Mesothelial cell of epicardium (in vitro differentiated cells): ENCODE measurements at regions not wholly inside any gene's neighbourhood (a gene's known extent, or its start where the extent isn't known, plus 50 kb on each side); places are given as distances from the start of the nearest gene placed in this dataset.
"Not testable (repeated sequence)": the region's sequence is repeated elsewhere in the genome, so short reads cannot be mapped to it uniquely, and the experiment has no call there.

Experiments
- DNase-seq, 2 experiments: peaks; one replicate each; pipeline ENCODE4 v3.0.0; 2021; ENCODE audit warnings: low spot score in 2 of 2; ENCODE audit not compliant: unreplicated experiment in 2 of 2
- H3K27ac Mint-ChIP-seq: 2 replicates; pipeline ENCODE4 v1.8.0; 2021; ENCODE audit warnings: mixed read lengths
- H3K27me3 Mint-ChIP-seq: 2 replicates; pipeline ENCODE4 v1.8.0; 2021; ENCODE audit warnings: low read depth, mixed read lengths
- H3K36me3 Mint-ChIP-seq: 2 replicates; pipeline ENCODE4 v1.8.0; 2021; ENCODE audit warnings: mixed read lengths
- H3K4me1 Mint-ChIP-seq: 2 replicates; pipeline ENCODE4 v1.8.0; 2021; ENCODE audit warnings: mixed read lengths
- H3K4me3 Mint-ChIP-seq: 2 replicates; pipeline ENCODE4 v1.8.0; 2021; ENCODE audit warnings: mild to moderate bottlenecking, moderate library complexity, mixed read lengths
- H3K9me3 Mint-ChIP-seq: 2 replicates; pipeline ENCODE4 v1.8.0; 2021; ENCODE audit warnings: mixed read lengths
- TF ChIP-seq, protein P1 (sequence below): fragments of 200-600 bp; sonication (generic); IDR thresholded peaks from one replicate; pipeline ENCODE4 v1.5.0; 2021; ENCODE audit warnings: antibody characterized with exemption; ENCODE audit not compliant: unreplicated experiment

DNA sequence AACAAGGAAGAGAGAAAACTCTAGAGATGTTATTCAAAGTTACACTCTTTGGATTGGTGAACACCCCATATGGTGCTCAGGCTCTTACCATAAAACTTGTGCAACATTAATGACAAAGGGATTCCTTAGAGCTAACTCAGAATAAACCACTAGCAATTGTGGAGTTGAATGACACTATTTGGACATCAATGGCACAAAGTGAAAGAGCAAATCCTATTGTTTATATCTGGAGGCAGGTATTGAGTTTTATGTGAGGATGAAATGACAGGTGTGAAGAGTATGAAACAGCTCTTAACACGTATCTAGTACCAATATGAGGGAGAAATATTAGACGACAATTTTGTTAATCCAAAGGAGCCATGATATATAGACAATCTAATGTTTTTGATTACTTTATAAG, 584.9 kb upstream of the PBX1 start:
- H3K36me3 Mint-ChIP-seq, result no peaks in the 10 kb centered on the region
- TF ChIP-seq, protein P1, sequence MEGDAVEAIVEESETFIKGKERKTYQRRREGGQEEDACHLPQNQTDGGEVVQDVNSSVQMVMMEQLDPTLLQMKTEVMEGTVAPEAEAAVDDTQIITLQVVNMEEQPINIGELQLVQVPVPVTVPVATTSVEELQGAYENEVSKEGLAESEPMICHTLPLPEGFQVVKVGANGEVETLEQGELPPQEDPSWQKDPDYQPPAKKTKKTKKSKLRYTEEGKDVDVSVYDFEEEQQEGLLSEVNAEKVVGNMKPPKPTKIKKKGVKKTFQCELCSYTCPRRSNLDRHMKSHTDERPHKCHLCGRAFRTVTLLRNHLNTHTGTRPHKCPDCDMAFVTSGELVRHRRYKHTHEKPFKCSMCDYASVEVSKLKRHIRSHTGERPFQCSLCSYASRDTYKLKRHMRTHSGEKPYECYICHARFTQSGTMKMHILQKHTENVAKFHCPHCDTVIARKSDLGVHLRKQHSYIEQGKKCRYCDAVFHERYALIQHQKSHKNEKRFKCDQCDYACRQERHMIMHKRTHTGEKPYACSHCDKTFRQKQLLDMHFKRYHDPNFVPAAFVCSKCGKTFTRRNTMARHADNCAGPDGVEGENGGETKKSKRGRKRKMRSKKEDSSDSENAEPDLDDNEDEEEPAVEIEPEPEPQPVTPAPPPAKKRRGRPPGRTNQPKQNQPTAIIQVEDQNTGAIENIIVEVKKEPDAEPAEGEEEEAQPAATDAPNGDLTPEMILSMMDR, result no peak
- no peaks in the 10 kb centered on the region for H3K9me3 Mint-ChIP-seq
- no peak overlapping the region for H3K27ac Mint-ChIP-seq
- H3K27me3 Mint-ChIP-seq, result no peaks in the 10 kb centered on the region
- no peak for DNase-seq
- H3K4me3 Mint-ChIP-seq, result no peak overlapping the region
- H3K4me1 Mint-ChIP-seq, result no peaks in the 10 kb centered on the region

DNA sequence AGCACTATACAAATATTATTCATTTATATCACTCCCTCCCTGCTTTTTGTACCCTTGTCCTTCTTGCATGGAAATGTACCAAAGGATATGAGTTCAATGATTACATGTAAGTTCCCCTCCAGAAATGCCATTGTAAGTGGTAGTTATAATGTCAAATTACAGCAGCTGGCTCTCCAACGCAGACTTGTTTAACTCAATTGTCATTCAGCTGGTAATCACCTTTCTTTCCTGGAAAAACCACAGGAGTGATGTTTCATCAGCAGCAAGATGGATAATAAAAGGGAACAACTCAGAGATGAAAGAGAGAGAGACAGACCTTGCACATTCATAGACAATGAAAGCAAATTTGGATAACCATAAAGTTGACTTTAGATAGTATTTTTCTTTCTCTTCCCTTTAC, 578.6 kb upstream of the PBX1 start:
- TF ChIP-seq, protein P1, result no peak
- no peak for DNase-seq
- Mint-ChIP-seq H3K4me1 (peaks cover 2% of the 10 kb centered on the region), H3K27me3 (no peaks in the 10 kb centered on the region), H3K27ac (no peak overlapping the region), H3K9me3 (peaks cover 5% of the 10 kb centered on the region), H3K36me3 (no peaks in the 10 kb centered on the region), H3K4me3 (no peak overlapping the region)

DNA sequence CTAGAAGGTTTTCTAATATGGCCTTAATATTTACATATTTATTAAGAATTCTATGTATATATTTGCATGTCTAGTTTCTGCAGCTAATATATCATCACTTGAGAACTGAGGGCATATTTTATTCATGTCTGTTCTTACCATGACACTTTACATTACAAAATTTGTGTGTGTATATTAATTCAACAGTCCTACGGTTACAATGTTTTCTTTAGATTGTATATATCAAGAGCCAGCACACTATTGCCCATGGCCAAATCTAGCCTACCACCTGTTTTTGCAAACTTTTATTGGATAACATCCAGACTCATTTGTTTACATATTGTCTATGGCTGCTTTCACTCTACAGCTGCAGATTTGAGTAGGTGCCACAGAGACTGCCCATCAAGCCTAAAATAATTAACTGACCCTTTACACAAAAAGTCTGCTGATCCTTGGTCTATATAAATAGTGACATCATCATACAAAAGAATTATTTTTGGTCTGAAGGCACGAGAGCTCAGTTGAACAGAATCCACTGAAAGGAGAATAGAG, 577.4 kb upstream of the PBX1 start:
- no peak overlapping the region for H3K4me3 Mint-ChIP-seq
- no peaks in the 10 kb centered on the region for H3K27me3 Mint-ChIP-seq
- H3K36me3 Mint-ChIP-seq, result no peaks in the 10 kb centered on the region
- H3K4me1 Mint-ChIP-seq, result peaks cover 2% of the 10 kb centered on the region
- H3K27ac Mint-ChIP-seq, result no peak overlapping the region
- TF ChIP-seq, protein P1, result no peak
- peaks cover 5% of the 10 kb centered on the region for H3K9me3 Mint-ChIP-seq
- DNase-seq, result no peak

DNA sequence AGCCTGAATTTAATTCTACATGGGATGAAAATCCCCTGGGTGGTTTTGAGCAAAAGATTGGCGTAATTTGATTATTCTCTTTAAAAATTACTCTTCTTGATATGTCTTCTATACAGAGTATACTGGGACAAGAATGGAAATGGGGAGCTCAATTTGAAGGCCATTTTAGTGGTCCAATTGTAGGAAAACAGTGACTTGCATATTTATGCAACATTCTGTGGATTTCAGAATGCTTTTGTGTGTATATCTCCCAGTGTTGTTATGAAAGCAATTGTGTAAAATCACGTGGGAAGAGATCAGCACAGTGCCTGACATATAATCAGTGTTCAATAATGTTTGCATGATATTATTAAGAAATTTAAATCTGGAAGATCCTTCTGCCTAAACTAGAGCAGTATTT, 575.9 kb upstream of the PBX1 start:
- TF ChIP-seq, protein P1, result no peak
- peaks cover 5% of the 10 kb centered on the region for H3K9me3 Mint-ChIP-seq
- no peak for DNase-seq
- no peak overlapping the region for H3K27ac Mint-ChIP-seq
- H3K4me1 Mint-ChIP-seq, result peaks cover 5% of the 10 kb centered on the region
- no peaks in the 10 kb centered on the region for H3K36me3 Mint-ChIP-seq
- H3K4me3 Mint-ChIP-seq, result no peak overlapping the region
- no peaks in the 10 kb centered on the region for H3K27me3 Mint-ChIP-seq

DNA sequence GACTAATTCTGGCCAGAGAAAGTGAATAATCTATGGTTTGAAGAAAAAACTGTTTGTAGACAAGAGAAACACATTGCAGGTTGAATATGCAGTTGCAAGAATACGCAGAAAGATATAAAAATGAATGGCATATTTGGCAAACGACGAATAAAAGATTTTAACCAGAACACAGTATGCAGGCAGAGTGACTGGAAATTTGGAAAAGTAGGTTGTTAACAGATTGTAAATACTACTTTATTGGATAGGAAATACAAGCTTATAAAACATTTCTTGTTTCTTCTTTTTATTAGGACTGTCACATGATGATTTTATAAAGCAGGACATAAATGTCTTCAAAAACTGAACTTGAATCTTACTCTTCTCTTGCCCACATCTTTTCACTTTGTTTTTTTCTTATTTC, 573.3 kb upstream of the PBX1 start:
- Mint-ChIP-seq H3K36me3 (no peaks in the 10 kb centered on the region), H3K9me3 (peaks cover 5% of the 10 kb centered on the region), H3K4me3 (no peak overlapping the region), H3K27ac (no peak overlapping the region), H3K27me3 (no peaks in the 10 kb centered on the region), H3K4me1 (peaks cover 5% of the 10 kb centered on the region)
- TF ChIP-seq, protein P1, result no peak
- no peak for DNase-seq

DNA sequence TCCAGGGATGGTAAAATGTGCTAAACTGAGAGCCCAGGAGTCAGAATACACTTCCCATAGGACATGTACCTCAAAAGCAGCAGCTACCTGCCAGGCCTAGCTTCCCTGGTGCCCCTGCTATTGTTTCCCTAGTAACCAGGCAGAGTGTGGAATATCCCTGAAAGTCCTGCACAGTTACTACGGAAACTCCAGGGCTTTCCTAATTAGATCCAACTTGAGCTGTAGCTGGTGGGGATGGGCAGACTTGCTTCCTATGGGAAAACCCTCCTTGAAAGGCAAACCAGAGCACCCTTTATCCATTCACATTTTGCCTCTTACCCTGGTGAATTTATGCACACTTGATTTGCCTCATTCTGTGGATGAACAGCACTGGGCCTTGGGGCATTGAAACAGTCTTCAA, 559.9 kb upstream of the PBX1 start:
- Mint-ChIP-seq H3K9me3 (peaks cover 60% of the 10 kb centered on the region), H3K4me3 (no peak overlapping the region), H3K27me3 (no peaks in the 10 kb centered on the region), H3K4me1 (peaks cover 5% of the 10 kb centered on the region), H3K36me3 (peaks cover 22% of the 10 kb centered on the region), H3K27ac (peak overlapping the region; percentile 48)
- no peak for DNase-seq
- TF ChIP-seq, protein P1, result no peak

DNA sequence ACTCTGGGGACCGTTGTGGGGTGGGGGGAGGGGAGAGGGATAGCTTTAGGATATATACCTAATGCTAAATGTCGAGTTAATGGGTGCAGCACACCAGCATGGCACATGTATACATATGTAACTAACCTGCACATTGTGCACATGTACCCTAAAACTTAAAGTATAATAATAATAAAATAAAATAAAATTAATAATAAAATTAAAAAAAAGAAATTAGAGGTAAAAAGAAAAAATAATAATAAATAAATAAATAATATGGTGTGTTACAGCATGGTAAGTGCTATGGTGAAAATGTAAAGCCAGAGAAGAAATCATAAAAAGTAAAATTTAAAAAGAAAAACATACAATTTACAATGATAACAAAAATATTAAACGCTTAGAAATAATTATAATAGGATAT, 552.8 kb upstream of the PBX1 start:
- Mint-ChIP-seq H3K36me3 (peaks cover 20% of the 10 kb centered on the region), H3K9me3 (peaks cover 58% of the 10 kb centered on the region)
- H3K4me3 Mint-ChIP-seq, H3K4me1 Mint-ChIP-seq, DNase-seq, H3K27ac Mint-ChIP-seq, H3K27me3 Mint-ChIP-seq: not testable (repeated sequence)
